GM23338 (cell line): ENCODE measurements at regions not wholly inside any gene's neighbourhood (a gene's known extent, or its start where the extent isn't known, plus 50 kb on each side); places are given as distances from the start of the nearest gene placed in this dataset.
A peak's percentile ranks its signal among the peaks of the same experiment; 100 is the strongest.

ENCODE experiments used
- ATAC-seq: fragments of 200-7000 bp; cut with Tn5 transposase; 3 replicates; pipeline ENCODE4 v1.9.1; 2020
- DNase-seq: peaks from one replicate; pipeline ENCODE4 v3.0.0-alpha.2; 2015; ENCODE audit warnings: low spot score
- H2AFZ ChIP-seq: fragments of 200-600 bp; sonication (generic); 2 replicates; pipeline ENCODE4 v1.8.0; 2016; ENCODE audit warnings: antibody characterized with exemption, mild to moderate bottlenecking, moderate library complexity
- H3F3A ChIP-seq: fragments of 200-600 bp; sonication (generic); replicated peaks from 2 replicates; pipeline ENCODE4 v1.8.0; 2017; ENCODE audit warnings: antibody characterized with exemption, mixed run types, low read depth
- H3K27ac ChIP-seq: fragments of 200-600 bp; sonication (generic); 2 replicates; pipeline ENCODE4 v1.6.1; 2016; ENCODE audit warnings: low read depth
- H3K27me3 ChIP-seq: fragments of 200-600 bp; sonication (generic); 2 replicates; pipeline ENCODE4 v1.8.0; 2016; ENCODE audit warnings: mild to moderate bottlenecking, mixed run types, moderate library complexity; ENCODE audit not compliant: insufficient read depth
- H3K36me3 ChIP-seq: fragments of 200-600 bp; sonication (generic); 2 replicates; pipeline ENCODE4 v1.8.0; 2016; ENCODE audit warnings: mild to moderate bottlenecking; ENCODE audit not compliant: insufficient read depth
- H3K4me1 ChIP-seq: fragments of 200-600 bp; sonication (generic); 2 replicates; pipeline ENCODE4 v1.8.0; 2016; ENCODE audit warnings: mild to moderate bottlenecking, moderate library complexity; ENCODE audit not compliant: insufficient read depth
- H3K4me2 ChIP-seq: fragments of 200-600 bp; sonication (generic); 2 replicates; pipeline ENCODE4 v1.7.1; 2017; ENCODE audit warnings: mixed run types
- H3K4me3 ChIP-seq: fragments of 200-600 bp; sonication (generic); 2 replicates; pipeline ENCODE4 v1.6.1; 2016; ENCODE audit warnings: mixed run types
- H3K79me2 ChIP-seq: fragments of 200-600 bp; sonication (generic); replicated peaks from 2 replicates; pipeline ENCODE4 v1.8.0; 2017; ENCODE audit warnings: mild to moderate bottlenecking; ENCODE audit not compliant: insufficient read depth
- H3K9me2 ChIP-seq: fragments of 200-600 bp; sonication (generic); 2 replicates; pipeline ENCODE4 v1.8.0; 2017; ENCODE audit not compliant: insufficient read depth
- H4K20me1 ChIP-seq: fragments of 200-600 bp; sonication (generic); replicated peaks from 2 replicates; pipeline ENCODE4 v1.8.0; 2017; ENCODE audit warnings: mild to moderate bottlenecking; ENCODE audit not compliant: insufficient read depth
- H3K27ac Mint-ChIP-seq: 2 replicates; pipeline ENCODE4 v1.8.0; 2020; ENCODE audit warnings: inconsistent platforms, mild to moderate bottlenecking, moderate library complexity, mixed read lengths
- H3K27me3 Mint-ChIP-seq: 3 replicates; pipeline ENCODE4 v1.8.0; 2022; ENCODE audit warnings: low read depth, mild to moderate bottlenecking, moderate library complexity, mixed read lengths, inconsistent platforms; ENCODE audit not compliant: insufficient read depth, poor library complexity
- H3K36me3 Mint-ChIP-seq: 3 replicates; pipeline ENCODE4 v1.8.0; 2021; ENCODE audit warnings: low read depth, mild to moderate bottlenecking, inconsistent platforms, moderate library complexity, mixed read lengths
- H3K4me1 Mint-ChIP-seq: 3 replicates; pipeline ENCODE4 v1.8.0; 2020; ENCODE audit warnings: mild to moderate bottlenecking, inconsistent platforms, mixed read lengths
- H3K4me3 Mint-ChIP-seq: 3 replicates; pipeline ENCODE4 v1.8.0; 2021; ENCODE audit warnings: moderate library complexity, mild to moderate bottlenecking, inconsistent platforms, mixed read lengths
- H3K9me3 Mint-ChIP-seq: 3 replicates; pipeline ENCODE4 v1.8.0; 2020; ENCODE audit warnings: moderate library complexity, mild to moderate bottlenecking, inconsistent platforms, mixed read lengths
- CREB1 ChIP-seq: fragments of 250-450 bp; sonication (Bioruptor Pico); IDR thresholded peaks from 2 replicates; pipeline ENCODE4 v1.5.0; 2020; ENCODE audit warnings: low read depth, mild to moderate bottlenecking, moderate library complexity
- CTCF ChIP-seq, 2 experiments: fragments of 200-600 bp in 1 of 2; sonication (generic) in 1 of 2; conservative IDR thresholded peaks; 2 replicates each; pipeline versions ENCODE4 v1.5.1 to v1.6.1; 2016 to 2017; ENCODE audit warnings: antibody characterized with exemption in 2 of 2, low read depth in 2 of 2, mild to moderate bottlenecking in 2 of 2, moderate library complexity in 1 of 2
- ETS1 ChIP-seq: IDR thresholded peaks from 2 replicates; pipeline ENCODE4 v1.6.1; 2016; ENCODE audit warnings: antibody characterized with exemption
- EZH2phosphoT487 ChIP-seq: fragments of 200-600 bp; sonication (generic); IDR thresholded peaks from one replicate; pipeline ENCODE4 v1.8.1; 2018; ENCODE audit warnings: antibody characterized with exemption; ENCODE audit not compliant: unreplicated experiment
- JUNB ChIP-seq: IDR thresholded peaks from one replicate; pipeline ENCODE4 v1.6.1; 2016; ENCODE audit warnings: antibody characterized with exemption; ENCODE audit not compliant: unreplicated experiment
- NANOG ChIP-seq: IDR thresholded peaks from 2 replicates; pipeline ENCODE4 v1.6.1; 2016; ENCODE audit warnings: antibody characterized with exemption, borderline replicate concordance
- REST ChIP-seq: IDR thresholded peaks from one replicate; pipeline ENCODE4 v1.6.1; 2018; ENCODE audit warnings: antibody characterized with exemption; ENCODE audit not compliant: unreplicated experiment
- ZNF114 ChIP-seq: fragments of 250-450 bp; sonication (Bioruptor Pico); IDR thresholded peaks from 2 replicates; pipeline ENCODE4 v1.5.0; 2020; ENCODE audit warnings: mild to moderate bottlenecking, moderate library complexity
- ZNF462 ChIP-seq: fragments of 250-450 bp; sonication (Bioruptor Pico); IDR thresholded peaks from 2 replicates; pipeline ENCODE4 v1.5.0; 2020; ENCODE audit warnings: mild to moderate bottlenecking, moderate library complexity

GRCh38 chr4:52202251-52202779 is 151.2 kb downstream of the SPATA18 start:
- Mint-ChIP-seq H3K27me3 (no peaks in the 10 kb centered on the region), H3K36me3 (no peaks in the 10 kb centered on the region; the same call in 2 of the 3 replicates), H3K4me3 (no peak overlapping the region), H3K9me3 (no peaks in the 10 kb centered on the region; the same call in none of the 3 replicates), H3K27ac (0 out of 2 replicates have a peak overlapping the region, but pooled peaks have one; percentile 16), H3K4me1 (peaks cover 34% of the 10 kb centered on the region)
- Histone ChIP-seq H4K20me1 (no peaks in the 10 kb centered on the region), H3K4me1 (peaks cover 24% of the 10 kb centered on the region; the same call in 1 of the 2 replicates), H3K9me2 (peaks cover 12% of the 10 kb centered on the region), H3F3A (no peaks in the 10 kb centered on the region; the same call in 1 of the 2 replicates), H3K79me2 (no peaks in the 10 kb centered on the region), H2AFZ (no peak overlapping the region), H3K4me3 (no peak overlapping the region), H3K36me3 (no peaks in the 10 kb centered on the region), H3K27ac (no peak overlapping the region), H3K4me2 (no peak overlapping the region), H3K27me3 (no peaks in the 10 kb centered on the region)
- peak; percentile 6 for DNase-seq
- peak; percentile 54 for ATAC-seq
- TF ChIP-seq ZNF114 (CRISPR knock-in tag) (no peak), ZNF462 (CRISPR knock-in tag) (no peak), EZH2phosphoT487 (no peak), ETS1 (no peak), REST (no peak), NANOG (no peak), CTCF (conservative IDR thresholded peaks at IDR 0.05; ENCODE audit: low read depth in 2 of 2) (no peak), CREB1 (no peak), JUNB (no peak)
